ENCODE measurements at regions not wholly inside any gene's neighbourhood (a gene's known extent, or its start where the extent isn't known, plus 50 kb on each side); places are given as distances from the start of the nearest gene placed in this dataset.

- no peaks in the 10 kb centered on the region for H3K9me2 ChIP-seq (ENCODE audit: insufficient read depth)
- no peaks in the 10 kb centered on the region for H3K36me3 ChIP-seq (ENCODE audit: low read depth)
- DNase-seq: no peak
- H4K20me1 ChIP-seq (ENCODE audit: insufficient read depth): no peaks in the 10 kb centered on the region
- H3K27ac ChIP-seq: no peak overlapping the region
- ChIA-PET POLR2A (ENCODE audit: unreplicated experiment) (no interaction called here), CTCF (no interaction called here)
- TF ChIP-seq EZH2 (IDR thresholded peaks at IDR 0.05; ENCODE audit: low read depth) (no peak), CTCF (conservative IDR thresholded peaks at IDR 0.05) (no peak)
- no TSS peak for BruUV-seq (replicated peaks)
- H3K4me1 ChIP-seq (replicated peaks; ENCODE audit: insufficient read depth): no peaks in the 10 kb centered on the region
- no peak overlapping the region for H3K4me2 ChIP-seq
- H3F3A ChIP-seq (ENCODE audit: insufficient read depth, low read depth): no peaks in the 10 kb centered on the region
- H3K4me3 ChIP-seq: no peak overlapping the region
- no peaks in the 10 kb centered on the region for H3K27me3 ChIP-seq (ENCODE audit: insufficient read depth, low read depth)
- no peak overlapping the region for H2AFZ ChIP-seq
- H3K9me3 ChIP-seq (ENCODE audit: insufficient read depth, low read depth): no peaks in the 10 kb centered on the region
- no peaks in the 10 kb centered on the region for H3K79me2 ChIP-seq (ENCODE audit: low read depth)
- intact Hi-C loops (cut with micrococcal nuclease; ENCODE audit: unreplicated experiment): no loop called here
Measured at GRCh38 chr10:4649471-4649870, 176.5 kb upstream of the AKR1E2 start.

- no peaks in the 10 kb centered on the region for H3F3A ChIP-seq (ENCODE audit: insufficient read depth, low read depth)
- H3K27ac ChIP-seq: no peak overlapping the region
- BruUV-seq (replicated peaks): no TSS peak
- no peak for DNase-seq
- H3K4me1 ChIP-seq (replicated peaks; ENCODE audit: insufficient read depth): no peaks in the 10 kb centered on the region
- POLR2A ChIA-PET (ENCODE audit: unreplicated experiment): no interaction called here
- H3K79me2 ChIP-seq (ENCODE audit: low read depth): no peaks in the 10 kb centered on the region
- TF ChIP-seq EZH2 (IDR thresholded peaks at IDR 0.05; ENCODE audit: low read depth) (no peak), CTCF (conservative IDR thresholded peaks at IDR 0.05) (no peak)
- no peaks in the 10 kb centered on the region for H3K9me3 ChIP-seq (ENCODE audit: insufficient read depth, low read depth)
- H4K20me1 ChIP-seq (ENCODE audit: insufficient read depth): no peaks in the 10 kb centered on the region
- H2AFZ ChIP-seq: no peak overlapping the region
- H3K36me3 ChIP-seq (ENCODE audit: low read depth): no peaks in the 10 kb centered on the region
- intact Hi-C loops (cut with micrococcal nuclease; ENCODE audit: unreplicated experiment): no loop called here
- CTCF ChIA-PET: no interaction called here
- no peak overlapping the region for H3K4me2 ChIP-seq
- H3K9me2 ChIP-seq (ENCODE audit: insufficient read depth): no peaks in the 10 kb centered on the region
- H3K4me3 ChIP-seq: no peak overlapping the region
- no peaks in the 10 kb centered on the region for H3K27me3 ChIP-seq (ENCODE audit: insufficient read depth, low read depth)
Measured at GRCh38 chr10:4648999-4649398, 177.0 kb upstream of the AKR1E2 start.

GRCh38 chr10:4647109-4647785 is 178.8 kb upstream of the AKR1E2 start:
- TF ChIP-seq EZH2 (IDR thresholded peaks at IDR 0.05; ENCODE audit: low read depth) (no peak), CTCF (conservative IDR thresholded peaks at IDR 0.05) (no peak)
- ChIA-PET CTCF (no interaction called here), POLR2A (ENCODE audit: unreplicated experiment) (no interaction called here)
- H4K20me1 ChIP-seq (ENCODE audit: insufficient read depth): no peaks in the 10 kb centered on the region
- no peak overlapping the region for H3K4me2 ChIP-seq
- H3K4me1 ChIP-seq (replicated peaks; ENCODE audit: insufficient read depth): no peaks in the 10 kb centered on the region
- H3K9me2 ChIP-seq (ENCODE audit: insufficient read depth): no peaks in the 10 kb centered on the region
- no peaks in the 10 kb centered on the region for H3K36me3 ChIP-seq (ENCODE audit: low read depth)
- no peaks in the 10 kb centered on the region for H3F3A ChIP-seq (ENCODE audit: insufficient read depth, low read depth)
- no peak for DNase-seq
- intact Hi-C loops (cut with micrococcal nuclease; ENCODE audit: unreplicated experiment): no loop called here
- no peak overlapping the region for H3K4me3 ChIP-seq
- no peak overlapping the region for H2AFZ ChIP-seq
- no peaks in the 10 kb centered on the region for H3K79me2 ChIP-seq (ENCODE audit: low read depth)
- H3K27me3 ChIP-seq (ENCODE audit: insufficient read depth, low read depth): no peaks in the 10 kb centered on the region
- no peaks in the 10 kb centered on the region for H3K9me3 ChIP-seq (ENCODE audit: insufficient read depth, low read depth)
- no peak overlapping the region for H3K27ac ChIP-seq
- no TSS peak for BruUV-seq (replicated peaks)
